Activated CD4-positive, alpha-beta T cell treated with anti-CD3 and anti-CD28 coated beads for 4 hours (primary cell): ENCODE measurements at regions not wholly inside any gene's neighbourhood (a gene's known extent, or its start where the extent isn't known, plus 50 kb on each side); places are given as distances from the start of the nearest gene placed in this dataset.

Source experiments
- DNase-seq, 2 donors: peaks; one replicate each; pipeline ENCODE4 v3.0.0-alpha.2; 2020

- no peak for DNase-seq
Observed at GRCh38 chr6:120200853-120201252, 851.3 kb upstream of the MAN1A1 start.

GRCh38 chr6:120198033-120198432 is 848.5 kb upstream of the MAN1A1 start:
- DNase-seq = no peak

GRCh38 chr6:120186080-120186479 is 836.5 kb upstream of the MAN1A1 start:
- no peak for DNase-seq

- no peak for DNase-seq
Observed at GRCh38 chr6:120173250-120173649, 823.7 kb upstream of the MAN1A1 start.

GRCh38 chr6:120164531-120164930 is 815.0 kb upstream of the MAN1A1 start:
- no peak for DNase-seq

- no peak for DNase-seq
Observed at GRCh38 chr6:120157873-120158272, 808.3 kb upstream of the MAN1A1 start.

GRCh38 chr6:120147071-120147871 is 797.7 kb upstream of the MAN1A1 start:
- DNase-seq = no peak

- DNase-seq = no peak
Observed at GRCh38 chr6:120141601-120142000, 792.0 kb upstream of the MAN1A1 start.

- no peak for DNase-seq
Observed at GRCh38 chr6:120137492-120137891, 787.9 kb upstream of the MAN1A1 start.

- no peak for DNase-seq
Observed at GRCh38 chr6:120129228-120129627, 779.7 kb upstream of the MAN1A1 start.

GRCh38 chr6:120122401-120122800 is 772.8 kb upstream of the MAN1A1 start:
- no peak for DNase-seq

GRCh38 chr6:120116343-120116742 is 766.8 kb upstream of the MAN1A1 start:
- no peak for DNase-seq

- no peak for DNase-seq
Observed at GRCh38 chr6:120112980-120113379, 763.4 kb upstream of the MAN1A1 start.

- DNase-seq = no peak
Observed at GRCh38 chr6:120111001-120111400, 761.4 kb upstream of the MAN1A1 start.

GRCh38 chr6:120108061-120108795 is 758.7 kb upstream of the MAN1A1 start:
- DNase-seq = no peak

GRCh38 chr6:120103618-120104017 is 754.1 kb upstream of the MAN1A1 start:
- DNase-seq = no peak

- DNase-seq = no peak
Observed at GRCh38 chr6:120096696-120097260, 747.2 kb upstream of the MAN1A1 start.

- DNase-seq = no peak
Observed at GRCh38 chr6:120083186-120083585, 733.6 kb upstream of the MAN1A1 start.

GRCh38 chr6:120077489-120077888 is 727.9 kb upstream of the MAN1A1 start:
- no peak for DNase-seq

- no peak for DNase-seq
Observed at GRCh38 chr6:120058410-120058809, 708.8 kb upstream of the MAN1A1 start.

GRCh38 chr6:120056085-120056484 is 706.5 kb upstream of the MAN1A1 start:
- DNase-seq = no peak

- no peak for DNase-seq
Observed at GRCh38 chr6:120055071-120055470, 705.5 kb upstream of the MAN1A1 start.

GRCh38 chr6:120039664-120040063 is 690.1 kb upstream of the MAN1A1 start:
- DNase-seq = no peak

- DNase-seq = no peak
Observed at GRCh38 chr6:120031837-120032236, 682.3 kb upstream of the MAN1A1 start.
